Stimulated activated naive B cell treated with anti-CD40 and anti-IgM and Interleukin-4, amounts not matched to agents 10 μg/mL and 1 μg/mL and 100 μg/mL, for 72 hours (primary cell): ENCODE measurements at regions not wholly inside any gene's neighbourhood (a gene's known extent, or its start where the extent isn't known, plus 50 kb on each side); places are given as distances from the start of the nearest gene placed in this dataset.
"Not testable (repeated sequence)": the region's sequence is repeated elsewhere in the genome, so short reads cannot be mapped to it uniquely, and the experiment has no call there.

Experiments used
- ATAC-seq, 2 donors: fragments of 150-1000 bp; cut with Tn5 transposase; replicated peaks; 2 replicates each; pipeline ENCODE4 v1.10.0; 2021; ENCODE audit warnings: moderate library complexity in 1 of 2
- DNase-seq: peaks from one replicate; pipeline ENCODE4 v3.0.0; 2021
- H3K27ac Mint-ChIP-seq: one replicate; pipeline ENCODE4 v1.8.0; 2022; ENCODE audit warnings: mild to moderate bottlenecking, mixed read lengths
- H3K27me3 Mint-ChIP-seq, 2 donors: one replicate each; pipeline ENCODE4 v1.8.0; 2022; ENCODE audit warnings: mixed read lengths in 2 of 2
- H3K36me3 Mint-ChIP-seq, 2 donors: one replicate each; pipeline ENCODE4 v1.8.0; 2022; ENCODE audit warnings: mixed read lengths in 2 of 2, mild to moderate bottlenecking in 1 of 2
- H3K4me1 Mint-ChIP-seq, 2 donors: one replicate each; pipeline ENCODE4 v1.8.0; 2022; ENCODE audit warnings: mixed read lengths in 2 of 2, mild to moderate bottlenecking in 1 of 2
- H3K4me3 Mint-ChIP-seq, 2 donors: one replicate each; pipeline ENCODE4 v1.8.0; 2022; ENCODE audit warnings: mild to moderate bottlenecking in 2 of 2, mixed read lengths in 2 of 2, moderate library complexity in 1 of 2
- H3K9me3 Mint-ChIP-seq, 2 donors: one replicate each; pipeline ENCODE4 v1.8.0; 2022; ENCODE audit warnings: mixed read lengths in 2 of 2, mild to moderate bottlenecking in 1 of 2

- no peaks in the 10 kb centered on the region for H3K36me3 Mint-ChIP-seq
- H3K27ac Mint-ChIP-seq = no peak overlapping the region
- H3K4me3 Mint-ChIP-seq = no peak overlapping the region
- ATAC-seq = no peak
- no peaks in the 10 kb centered on the region for H3K4me1 Mint-ChIP-seq
- H3K9me3 Mint-ChIP-seq = no peaks in the 10 kb centered on the region
- DNase-seq = no peak
- H3K27me3 Mint-ChIP-seq = no peaks in the 10 kb centered on the region
Measured at GRCh38 chr9:102507044-102507687, 488.0 kb upstream of the CYLC2 start.

- ATAC-seq = no peak
- Mint-ChIP-seq H3K4me3 (no peak overlapping the region), H3K36me3 (no peaks in the 10 kb centered on the region), H3K27ac (no peak overlapping the region), H3K9me3 (no peaks in the 10 kb centered on the region), H3K27me3 (no peaks in the 10 kb centered on the region), H3K4me1 (no peaks in the 10 kb centered on the region)
- DNase-seq = no peak
Measured at GRCh38 chr9:102506406-102506805, 488.7 kb upstream of the CYLC2 start.

DNA sequence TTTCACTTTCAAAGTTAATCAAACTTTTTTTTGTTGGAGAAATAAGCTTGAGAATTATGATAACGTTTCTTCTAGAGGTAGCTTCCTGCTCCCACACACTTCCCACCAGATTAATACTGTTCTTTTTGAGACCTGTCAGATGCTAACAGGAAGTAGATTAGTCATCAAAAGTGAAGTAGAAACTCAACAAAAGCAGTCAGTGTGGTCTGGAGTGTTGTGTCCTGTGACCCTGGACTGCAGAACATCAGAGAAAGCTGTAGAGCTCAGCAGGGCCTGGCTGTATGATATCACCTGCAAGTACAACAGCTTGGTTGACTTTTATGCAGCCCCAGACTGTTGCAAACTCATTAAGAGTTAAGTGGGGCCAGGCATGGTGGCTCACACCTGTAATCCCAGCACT, 495.7 kb upstream of the CYLC2 start:
- no peak for ATAC-seq
- Mint-ChIP-seq H3K4me3 (no peak overlapping the region), H3K9me3 (peaks cover 0 to 2% of the 10 kb centered on the region in 2 donors), H3K4me1 (no peaks in the 10 kb centered on the region), H3K36me3 (no peaks in the 10 kb centered on the region), H3K27ac (no peak overlapping the region), H3K27me3 (no peaks in the 10 kb centered on the region)
- DNase-seq = no peak

DNA sequence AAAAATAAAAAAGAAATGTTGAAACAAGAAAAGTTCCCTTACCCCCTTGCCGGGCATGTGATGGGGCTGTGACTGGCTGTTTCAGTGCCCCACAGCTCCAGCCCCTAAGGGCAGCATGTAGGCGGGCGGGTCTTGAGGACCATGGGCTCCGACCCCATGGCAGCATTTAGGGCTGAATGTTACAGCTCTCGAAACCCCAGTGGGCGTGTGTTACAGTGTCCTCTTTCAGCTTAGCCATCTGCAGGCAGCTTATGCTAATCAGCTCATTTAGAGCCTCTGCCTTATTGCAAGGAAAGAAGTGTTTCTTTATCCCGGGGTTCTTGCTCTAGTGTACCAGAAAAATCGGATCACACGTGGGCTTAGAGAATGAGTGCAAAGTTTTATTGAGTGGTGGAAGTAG, 497.4 kb upstream of the CYLC2 start:
- Mint-ChIP-seq H3K9me3 (peaks cover 0 to 2% of the 10 kb centered on the region in 2 donors), H3K27ac (no peak overlapping the region), H3K27me3 (no peaks in the 10 kb centered on the region), H3K4me3 (no peak overlapping the region), H3K4me1 (no peaks in the 10 kb centered on the region), H3K36me3 (no peaks in the 10 kb centered on the region)
- DNase-seq (no peak), ATAC-seq (no peak)

GRCh38 chr9:102486976-102487375, 508.2 kb upstream of the CYLC2 start:
- ATAC-seq = not testable (repeated sequence)

GRCh38 chr9:102483651-102484050, 511.5 kb upstream of the CYLC2 start:
- Mint-ChIP-seq H3K4me1 (no peaks in the 10 kb centered on the region), H3K27me3 (no peaks in the 10 kb centered on the region), H3K4me3 (no peak overlapping the region), H3K9me3 (peaks cover 0 to 2% of the 10 kb centered on the region in 2 donors), H3K27ac (no peak overlapping the region), H3K36me3 (no peaks in the 10 kb centered on the region)
- ATAC-seq (no peak), DNase-seq (no peak)

More at GRCh38 chr9:102486976-102487375, 508.2 kb upstream of the CYLC2 start:
- not testable (repeated sequence) for H3K9me3 Mint-ChIP-seq, H3K4me3 Mint-ChIP-seq, H3K27ac Mint-ChIP-seq, H3K36me3 Mint-ChIP-seq, H3K4me1 Mint-ChIP-seq, DNase-seq, H3K27me3 Mint-ChIP-seq

GRCh38 chr9:102482776-102483175, 512.4 kb upstream of the CYLC2 start:
- Mint-ChIP-seq H3K9me3 (peaks cover 0 to 2% of the 10 kb centered on the region in 2 donors), H3K36me3 (no peaks in the 10 kb centered on the region), H3K27ac (no peak overlapping the region), H3K4me1 (no peaks in the 10 kb centered on the region), H3K27me3 (no peaks in the 10 kb centered on the region), H3K4me3 (no peak overlapping the region)
- ATAC-seq = no peak
- no peak for DNase-seq

DNA sequence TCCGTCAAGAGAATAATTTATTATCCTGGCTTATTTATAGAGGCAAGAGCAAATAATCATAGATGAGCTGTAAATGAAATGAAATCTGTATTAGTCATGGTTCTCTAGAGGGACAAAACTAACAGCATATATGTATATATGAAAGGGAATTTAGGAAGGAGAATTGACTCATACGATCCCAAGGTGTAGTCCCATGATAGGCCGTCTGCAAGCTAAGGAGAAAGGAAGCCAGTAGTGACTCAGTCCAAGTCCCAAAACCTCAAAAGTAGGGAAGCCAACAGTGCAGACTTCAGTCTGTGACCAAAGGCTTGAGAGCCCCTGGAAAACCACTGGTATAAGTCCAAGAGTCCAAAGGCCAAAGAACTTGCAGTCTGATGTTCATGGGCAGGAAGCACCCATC, 515.9 kb upstream of the CYLC2 start:
- Mint-ChIP-seq H3K4me3 (no peak overlapping the region), H3K27me3 (no peaks in the 10 kb centered on the region), H3K4me1 (no peaks in the 10 kb centered on the region), H3K36me3 (no peaks in the 10 kb centered on the region), H3K27ac (no peak overlapping the region), H3K9me3 (no peaks in the 10 kb centered on the region)
- DNase-seq = no peak
- no peak for ATAC-seq

GRCh38 chr9:102474357-102474756, 520.8 kb upstream of the CYLC2 start:
- Mint-ChIP-seq H3K27ac (no peak overlapping the region), H3K9me3 (no peaks in the 10 kb centered on the region), H3K36me3 (no peaks in the 10 kb centered on the region), H3K27me3 (no peaks in the 10 kb centered on the region), H3K4me3 (no peak overlapping the region), H3K4me1 (no peaks in the 10 kb centered on the region)
- ATAC-seq (no peak), DNase-seq (no peak)

DNA sequence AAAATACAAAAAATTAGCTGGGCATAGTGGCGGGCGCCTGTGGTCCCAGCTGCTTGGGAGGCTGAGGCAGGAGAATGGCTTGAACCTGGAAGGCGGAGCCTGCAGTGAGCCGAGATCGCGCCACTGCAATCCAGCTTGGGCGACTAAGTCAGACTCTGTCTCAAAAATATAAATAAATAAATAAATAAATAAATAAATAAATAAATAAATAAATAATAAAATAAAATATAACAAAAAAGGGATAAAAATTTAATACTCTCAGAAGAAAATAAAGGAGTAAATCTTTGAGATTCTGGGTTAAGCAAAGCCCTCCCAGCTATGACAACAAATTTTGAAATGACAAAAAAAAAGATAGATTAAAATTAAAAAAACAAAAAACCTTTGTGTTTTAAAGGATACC, 525.7 kb upstream of the CYLC2 start:
- not testable (repeated sequence) for H3K36me3 Mint-ChIP-seq, H3K4me3 Mint-ChIP-seq, H3K27me3 Mint-ChIP-seq, H3K4me1 Mint-ChIP-seq, ATAC-seq, H3K9me3 Mint-ChIP-seq, H3K27ac Mint-ChIP-seq, DNase-seq

- H3K27me3 Mint-ChIP-seq = no peaks in the 10 kb centered on the region
- no peak overlapping the region for H3K27ac Mint-ChIP-seq
- no peaks in the 10 kb centered on the region for H3K4me1 Mint-ChIP-seq
- ATAC-seq (no peak), DNase-seq (no peak)
- H3K36me3 Mint-ChIP-seq = no peaks in the 10 kb centered on the region
- H3K9me3 Mint-ChIP-seq = peaks cover 3 to 6% of the 10 kb centered on the region in 2 donors
- no peak overlapping the region for H3K4me3 Mint-ChIP-seq
Measured at GRCh38 chr9:102461156-102461819, 533.8 kb upstream of the CYLC2 start.

GRCh38 chr9:102459828-102460227, 535.3 kb upstream of the CYLC2 start:
- Mint-ChIP-seq H3K27ac (no peak overlapping the region), H3K4me3 (no peak overlapping the region), H3K4me1 (no peaks in the 10 kb centered on the region), H3K9me3 (peaks cover 3 to 6% of the 10 kb centered on the region in 2 donors), H3K27me3 (no peaks in the 10 kb centered on the region), H3K36me3 (no peaks in the 10 kb centered on the region)
- DNase-seq (no peak), ATAC-seq (no peak)

DNA sequence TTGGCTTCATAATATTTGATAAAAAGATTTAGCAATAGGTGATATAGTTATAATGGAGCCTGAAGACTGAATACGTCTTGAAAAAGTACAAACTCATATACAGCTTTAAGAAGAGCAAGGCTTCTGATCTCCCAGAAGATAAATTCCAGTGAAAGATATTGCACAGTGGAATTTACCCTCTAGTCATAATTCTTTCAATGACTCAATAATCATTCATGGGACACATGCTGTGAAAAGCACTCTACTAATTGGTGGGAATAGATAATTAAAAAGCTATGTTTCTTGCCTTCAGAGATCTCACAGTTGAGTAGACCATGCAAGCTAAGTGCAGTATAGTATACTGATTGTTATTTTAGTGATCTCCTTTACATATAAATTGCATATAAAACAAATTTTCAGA, 538.6 kb upstream of the CYLC2 start:
- Mint-ChIP-seq H3K36me3 (no peaks in the 10 kb centered on the region), H3K27me3 (no peaks in the 10 kb centered on the region), H3K27ac (no peak overlapping the region), H3K4me3 (no peak overlapping the region), H3K9me3 (peaks cover 3% of the 10 kb centered on the region in 2 donors), H3K4me1 (no peaks in the 10 kb centered on the region)
- DNase-seq (no peak), ATAC-seq (no peak)

- H3K4me1 Mint-ChIP-seq = no peaks in the 10 kb centered on the region
- H3K36me3 Mint-ChIP-seq = no peaks in the 10 kb centered on the region
- H3K27ac Mint-ChIP-seq = no peak overlapping the region
- no peak for DNase-seq
- no peak for ATAC-seq
- H3K9me3 Mint-ChIP-seq = peaks cover 0 to 5% of the 10 kb centered on the region in 2 donors
- no peaks in the 10 kb centered on the region for H3K27me3 Mint-ChIP-seq
- H3K4me3 Mint-ChIP-seq = no peak overlapping the region
Measured at GRCh38 chr9:102445906-102446305, 549.2 kb upstream of the CYLC2 start.

DNA sequence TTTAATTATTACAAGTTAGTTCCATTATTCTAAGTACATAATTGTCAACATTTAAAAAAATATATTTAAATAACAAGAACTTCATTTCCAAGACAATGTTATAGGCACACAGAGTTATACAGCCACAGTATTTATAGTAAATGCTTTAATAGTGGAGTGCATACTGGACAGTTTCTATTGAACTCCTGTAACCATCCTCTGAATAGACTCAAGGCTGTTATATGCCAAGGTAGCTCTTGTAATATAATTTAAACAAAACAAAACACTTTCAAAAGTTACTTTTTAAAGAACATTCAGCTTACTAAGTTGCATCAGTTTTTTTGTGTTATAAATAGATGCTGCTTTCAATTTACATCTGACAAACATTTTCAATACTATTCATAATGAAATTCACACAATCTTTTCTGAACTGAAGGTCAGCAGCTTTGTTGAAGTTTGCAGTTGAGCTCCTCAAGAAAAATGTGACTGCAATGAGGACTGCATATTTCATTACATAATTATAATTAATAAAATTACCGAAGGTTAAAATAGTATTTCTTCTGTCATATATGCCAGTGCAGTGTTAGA, 549.9 kb upstream of the CYLC2 start:
- H3K27me3 Mint-ChIP-seq = no peaks in the 10 kb centered on the region
- H3K4me3 Mint-ChIP-seq = no peak overlapping the region
- H3K27ac Mint-ChIP-seq = no peak overlapping the region
- no peaks in the 10 kb centered on the region for H3K36me3 Mint-ChIP-seq
- ATAC-seq = no peak
- no peaks in the 10 kb centered on the region for H3K4me1 Mint-ChIP-seq
- H3K9me3 Mint-ChIP-seq = peaks cover 0 to 4% of the 10 kb centered on the region in 2 donors
- DNase-seq = no peak
